Activated naive CD8-positive, alpha-beta T cell (primary cell): ENCODE measurements at regions not wholly inside any gene's neighbourhood (a gene's known extent, or its start where the extent isn't known, plus 50 kb on each side); places are given as distances from the start of the nearest gene placed in this dataset.
"Not testable (repeated sequence)": the region's sequence is repeated elsewhere in the genome, so short reads cannot be mapped to it uniquely, and the experiment has no call there.

Experiments used
- H3K27ac Mint-ChIP-seq: one replicate; pipeline ENCODE4 v1.8.0; 2021; ENCODE audit warnings: mixed read lengths
- H3K27me3 Mint-ChIP-seq: one replicate; pipeline ENCODE4 v1.8.0; 2021; ENCODE audit warnings: mixed read lengths
- H3K36me3 Mint-ChIP-seq: one replicate; pipeline ENCODE4 v1.8.0; 2021; ENCODE audit warnings: mixed read lengths
- H3K4me1 Mint-ChIP-seq: one replicate; pipeline ENCODE4 v1.8.0; 2021; ENCODE audit warnings: low read depth, mixed read lengths
- H3K4me3 Mint-ChIP-seq: one replicate; pipeline ENCODE4 v1.8.0; 2021; ENCODE audit warnings: mild to moderate bottlenecking, mixed read lengths
- H3K9me3 Mint-ChIP-seq: one replicate; pipeline ENCODE4 v1.8.0; 2021; ENCODE audit warnings: low read depth, mixed read lengths

DNA sequence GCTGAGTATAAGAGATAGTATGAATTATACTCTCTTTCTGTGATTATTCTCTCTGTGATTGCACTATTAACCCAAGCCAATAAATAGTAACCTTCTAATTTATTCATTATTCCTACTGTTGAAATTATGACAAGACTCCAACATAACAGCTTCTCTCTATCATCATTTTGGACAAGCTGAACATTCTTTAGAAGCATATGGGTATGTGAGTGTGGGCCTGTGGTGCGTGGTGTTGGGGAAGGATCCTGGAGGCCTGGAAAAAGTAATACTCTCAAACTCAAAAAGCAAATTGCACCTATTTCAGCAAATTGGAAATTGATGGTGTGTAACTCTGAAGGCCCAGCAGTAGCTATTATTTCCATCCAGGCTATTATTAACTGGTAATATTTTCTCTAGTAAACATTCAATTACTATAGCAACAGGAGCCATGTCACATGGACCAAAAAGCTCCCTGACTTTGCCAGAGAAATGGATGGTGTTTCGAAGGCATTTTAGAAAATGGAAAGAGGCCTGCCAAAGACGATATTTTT lies 502.8 kb downstream of the LTN1 start:
- no peaks in the 10 kb centered on the region for H3K36me3 Mint-ChIP-seq
- H3K4me3 Mint-ChIP-seq = no peak overlapping the region
- H3K4me1 Mint-ChIP-seq = no peaks in the 10 kb centered on the region
- H3K9me3 Mint-ChIP-seq = no peaks in the 10 kb centered on the region
- H3K27me3 Mint-ChIP-seq = peaks cover 5% of the 10 kb centered on the region
- H3K27ac Mint-ChIP-seq = no peak overlapping the region

- Mint-ChIP-seq H3K36me3 (no peaks in the 10 kb centered on the region), H3K4me1 (no peaks in the 10 kb centered on the region), H3K27ac (no peak overlapping the region), H3K4me3 (no peak overlapping the region), H3K9me3 (no peaks in the 10 kb centered on the region), H3K27me3 (peaks cover 5% of the 10 kb centered on the region)
These were observed 503.5 kb downstream of the LTN1 start for GRCh38 chr21:28489162-28489561.

DNA sequence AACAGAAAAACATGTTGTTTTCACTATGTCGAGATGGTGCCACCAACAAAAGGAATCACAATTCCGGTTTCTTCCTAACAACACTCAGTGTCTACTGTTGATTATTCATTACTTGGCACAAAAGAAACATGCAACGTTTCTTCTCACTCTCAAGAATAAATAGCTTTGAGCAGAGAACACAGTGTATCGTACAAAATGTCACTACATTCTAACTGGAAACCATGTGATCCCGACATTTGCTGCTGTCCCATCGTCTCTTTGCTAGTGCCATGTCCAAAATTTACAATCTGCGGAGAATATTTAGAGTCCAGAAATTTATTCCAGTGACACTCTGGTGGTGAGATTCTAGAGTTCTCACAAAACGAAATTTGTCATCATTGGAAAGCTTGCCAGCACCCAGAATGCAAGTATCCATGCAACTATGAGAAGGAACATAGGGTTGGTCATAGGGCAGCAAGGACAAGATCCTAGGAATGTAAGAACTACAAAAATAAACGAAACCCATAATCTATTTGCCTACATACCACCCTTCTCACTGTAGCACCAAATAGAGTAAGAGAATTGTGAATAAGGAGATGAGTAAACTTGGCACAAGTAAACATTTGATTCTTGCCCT lies 505.1 kb downstream of the LTN1 start:
- no peak overlapping the region for H3K27ac Mint-ChIP-seq
- no peaks in the 10 kb centered on the region for H3K4me1 Mint-ChIP-seq
- H3K36me3 Mint-ChIP-seq = no peaks in the 10 kb centered on the region
- no peaks in the 10 kb centered on the region for H3K9me3 Mint-ChIP-seq
- no peak overlapping the region for H3K4me3 Mint-ChIP-seq
- H3K27me3 Mint-ChIP-seq = peaks cover 5% of the 10 kb centered on the region

DNA sequence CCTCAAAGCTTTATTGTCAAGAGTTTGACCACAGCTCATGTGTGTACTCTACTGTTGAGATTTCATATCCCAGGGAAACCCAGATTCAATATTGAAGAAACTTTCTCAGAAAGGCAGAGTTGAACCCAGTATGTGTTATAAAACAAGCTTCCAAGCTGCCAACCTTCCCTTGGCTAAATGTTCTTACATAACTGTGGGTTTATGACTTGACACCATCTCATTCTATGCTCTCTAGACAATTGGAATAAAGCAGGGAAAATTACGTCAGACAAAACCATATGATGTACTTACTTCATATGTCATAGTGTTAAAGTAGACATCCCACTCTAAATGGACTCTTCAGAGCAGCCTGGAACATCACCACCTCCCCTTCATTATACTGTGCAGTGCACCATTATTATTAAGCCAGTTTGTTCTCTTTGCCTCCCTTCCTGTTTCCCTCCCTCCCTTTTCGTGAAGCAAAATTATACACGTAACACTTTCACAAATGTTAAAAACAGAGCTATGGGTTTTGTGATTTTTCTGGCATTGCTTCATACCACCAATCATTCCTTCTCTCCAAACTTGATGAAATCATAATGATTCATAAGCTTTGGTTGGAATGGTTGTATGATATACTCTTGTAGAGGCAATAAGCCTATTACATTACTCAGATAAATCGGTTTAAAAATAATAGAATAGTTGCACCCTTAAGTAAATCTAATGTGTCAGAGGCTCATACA lies 507.2 kb downstream of the LTN1 start:
- Mint-ChIP-seq H3K4me1 (no peaks in the 10 kb centered on the region), H3K9me3 (no peaks in the 10 kb centered on the region), H3K27me3 (no peaks in the 10 kb centered on the region), H3K36me3 (no peaks in the 10 kb centered on the region), H3K27ac (no peak overlapping the region), H3K4me3 (no peak overlapping the region)

DNA sequence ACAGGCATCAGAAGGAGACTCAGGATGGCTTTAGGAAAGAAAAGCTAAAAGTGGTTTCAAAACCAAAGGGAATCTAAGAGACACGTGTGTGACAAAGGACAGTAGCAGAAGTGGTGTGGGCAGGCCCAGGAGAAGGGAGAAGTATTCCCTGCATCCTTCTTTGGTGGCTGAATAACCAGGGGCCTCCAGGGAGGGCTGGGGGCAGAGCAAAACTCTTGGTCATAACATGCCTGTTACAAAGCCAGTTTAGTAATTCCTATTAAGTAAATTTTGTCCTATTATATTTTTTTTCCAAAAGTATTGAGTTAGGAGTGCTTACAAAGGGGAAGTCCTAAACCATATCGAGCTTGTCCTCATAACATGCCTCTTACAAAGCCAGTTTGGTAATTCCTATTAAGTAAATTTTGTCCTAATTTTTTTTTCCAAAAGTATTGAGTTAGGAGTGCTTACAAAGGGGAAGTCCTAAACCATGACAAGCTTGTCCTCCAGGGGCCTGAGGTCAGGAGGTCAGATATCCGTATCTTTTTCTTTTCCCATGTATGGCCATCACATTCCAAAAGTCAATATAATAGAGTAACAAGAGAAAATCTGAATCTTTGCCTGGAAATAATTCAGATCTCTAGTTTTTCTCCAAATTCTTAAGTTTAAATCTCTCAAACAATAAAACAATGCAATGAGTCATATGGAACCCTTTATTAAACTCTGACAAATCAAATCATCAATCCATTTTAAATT lies 509.2 kb downstream of the LTN1 start:
- H3K4me3 Mint-ChIP-seq = no peak overlapping the region
- H3K9me3 Mint-ChIP-seq = no peaks in the 10 kb centered on the region
- H3K4me1 Mint-ChIP-seq = no peaks in the 10 kb centered on the region
- peaks cover 1% of the 10 kb centered on the region for H3K27me3 Mint-ChIP-seq
- H3K27ac Mint-ChIP-seq = no peak overlapping the region
- H3K36me3 Mint-ChIP-seq = no peaks in the 10 kb centered on the region

DNA sequence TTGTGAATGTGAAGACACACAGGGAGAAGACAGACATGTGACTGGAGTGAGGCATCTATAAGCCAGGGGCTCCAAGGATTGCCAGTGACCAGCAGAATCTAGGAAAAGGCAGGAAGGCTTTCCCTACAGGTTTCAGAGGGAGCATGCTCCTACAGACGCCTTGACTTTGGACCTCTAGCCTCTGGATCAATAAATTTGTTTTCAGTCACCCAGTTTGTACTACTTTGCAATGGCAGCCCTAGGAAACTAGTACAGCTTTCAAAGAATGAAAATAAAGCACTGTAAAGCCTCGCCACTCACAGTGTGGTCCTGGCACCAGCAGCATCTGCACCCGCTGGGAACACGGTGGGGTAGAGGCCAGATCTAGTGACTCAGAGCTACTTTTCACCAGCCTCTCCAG lies 510.0 kb downstream of the LTN1 start:
- no peaks in the 10 kb centered on the region for H3K4me1 Mint-ChIP-seq
- H3K36me3 Mint-ChIP-seq = no peaks in the 10 kb centered on the region
- H3K27me3 Mint-ChIP-seq = peaks cover 1% of the 10 kb centered on the region
- H3K4me3 Mint-ChIP-seq = no peak overlapping the region
- H3K27ac Mint-ChIP-seq = no peak overlapping the region
- H3K9me3 Mint-ChIP-seq = no peaks in the 10 kb centered on the region

- Mint-ChIP-seq H3K27me3 (peaks cover 1% of the 10 kb centered on the region), H3K27ac (no peak overlapping the region), H3K4me1 (no peaks in the 10 kb centered on the region), H3K4me3 (no peak overlapping the region), H3K9me3 (no peaks in the 10 kb centered on the region), H3K36me3 (no peaks in the 10 kb centered on the region)
These were observed 512.2 kb downstream of the LTN1 start for GRCh38 chr21:28480470-28480869.

DNA sequence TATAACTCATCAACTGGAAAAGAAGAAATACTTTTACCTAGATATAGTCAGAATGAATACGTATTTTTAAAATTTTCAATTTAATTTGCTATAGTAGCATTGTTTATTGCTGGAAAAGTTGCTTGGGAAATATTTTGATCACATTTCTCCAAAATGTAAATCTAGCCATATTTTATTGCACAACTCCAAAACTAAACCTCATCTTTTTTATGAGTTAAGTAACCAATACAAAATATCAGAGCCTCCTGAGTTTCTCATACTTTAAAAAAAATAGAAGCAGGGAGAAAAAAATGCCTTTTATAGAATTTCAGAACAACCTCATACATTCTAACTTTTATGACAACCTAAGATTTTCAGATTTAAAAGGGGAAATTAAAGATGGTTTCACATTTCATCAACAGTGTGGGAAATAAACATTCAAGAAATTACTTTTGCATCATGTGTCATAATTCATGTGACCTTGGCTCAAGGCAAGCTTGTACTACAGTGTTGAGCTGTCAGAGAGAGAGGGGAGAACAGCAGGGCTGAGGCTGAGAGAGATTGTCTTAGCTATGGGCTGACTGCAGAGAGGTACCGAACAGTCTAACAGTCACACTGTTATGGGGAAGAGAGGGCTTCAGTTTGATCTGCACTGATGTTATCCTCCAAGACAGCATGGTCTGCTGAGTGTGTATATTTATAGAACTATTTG lies 519.0 kb downstream of the LTN1 start:
- no peak overlapping the region for H3K27ac Mint-ChIP-seq
- H3K4me1 Mint-ChIP-seq = no peaks in the 10 kb centered on the region
- H3K4me3 Mint-ChIP-seq = no peak overlapping the region
- H3K9me3 Mint-ChIP-seq = no peaks in the 10 kb centered on the region
- no peaks in the 10 kb centered on the region for H3K36me3 Mint-ChIP-seq
- peaks cover 5% of the 10 kb centered on the region for H3K27me3 Mint-ChIP-seq

DNA sequence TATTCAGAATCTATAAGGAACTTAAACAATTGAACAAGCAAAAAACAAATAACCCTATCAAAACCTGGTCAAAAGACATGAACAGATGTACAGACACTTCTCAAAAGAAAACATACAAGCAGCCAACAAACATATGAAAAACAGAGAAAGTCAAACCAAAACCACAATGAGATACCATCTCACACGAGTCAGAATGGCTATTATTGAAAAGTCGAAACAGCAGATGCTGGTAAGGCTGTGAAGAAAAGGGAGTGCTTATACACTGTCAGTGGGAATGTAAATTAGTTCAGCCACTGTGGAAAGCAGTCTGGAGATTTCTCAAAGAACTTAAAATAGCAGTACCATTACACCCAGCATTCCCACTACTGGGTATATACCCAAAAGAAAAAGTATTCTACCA lies 520.1 kb downstream of the LTN1 start:
- H3K4me1 Mint-ChIP-seq, H3K36me3 Mint-ChIP-seq, H3K4me3 Mint-ChIP-seq, H3K27me3 Mint-ChIP-seq, H3K9me3 Mint-ChIP-seq, H3K27ac Mint-ChIP-seq: not testable (repeated sequence)

DNA sequence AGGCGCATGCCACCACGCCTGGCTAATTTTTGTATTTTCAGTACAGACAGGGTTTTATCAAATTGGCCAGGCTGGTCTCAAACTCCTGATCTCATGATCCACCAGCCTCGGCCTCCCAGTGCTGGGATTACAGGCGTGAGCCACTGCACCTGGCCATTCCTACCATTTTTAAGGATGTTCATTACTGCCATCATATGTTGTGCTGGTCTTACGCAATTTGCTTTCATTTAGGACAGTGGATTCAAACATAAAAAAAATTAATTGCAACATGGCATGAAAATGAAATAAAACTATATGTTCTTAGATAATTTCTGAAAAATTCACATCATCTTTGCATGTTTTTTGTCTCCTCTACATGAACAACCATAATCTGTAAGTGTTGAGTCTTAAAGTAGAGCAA lies 527.7 kb downstream of the LTN1 start:
- Mint-ChIP-seq H3K27me3 (peaks cover 6% of the 10 kb centered on the region), H3K4me1 (no peaks in the 10 kb centered on the region), H3K4me3 (no peak overlapping the region), H3K9me3 (no peaks in the 10 kb centered on the region), H3K36me3 (no peaks in the 10 kb centered on the region), H3K27ac (no peak overlapping the region)

- Mint-ChIP-seq H3K9me3 (no peaks in the 10 kb centered on the region), H3K36me3 (no peaks in the 10 kb centered on the region), H3K4me1 (no peaks in the 10 kb centered on the region), H3K27ac (no peak overlapping the region), H3K4me3 (no peak overlapping the region), H3K27me3 (peaks cover 6% of the 10 kb centered on the region)
These were observed 528.6 kb downstream of the LTN1 start for GRCh38 chr21:28464095-28464494.

- Mint-ChIP-seq H3K27me3 (peaks cover 3% of the 10 kb centered on the region), H3K27ac (no peak overlapping the region), H3K4me3 (no peak overlapping the region), H3K4me1 (no peaks in the 10 kb centered on the region), H3K9me3 (no peaks in the 10 kb centered on the region), H3K36me3 (no peaks in the 10 kb centered on the region)
These were observed 533.5 kb downstream of the LTN1 start for GRCh38 chr21:28459193-28459592.

- H3K36me3 Mint-ChIP-seq = no peaks in the 10 kb centered on the region
- peaks cover 2% of the 10 kb centered on the region for H3K27me3 Mint-ChIP-seq
These were observed 534.2 kb downstream of the LTN1 start for GRCh38 chr21:28458446-28458845.

DNA sequence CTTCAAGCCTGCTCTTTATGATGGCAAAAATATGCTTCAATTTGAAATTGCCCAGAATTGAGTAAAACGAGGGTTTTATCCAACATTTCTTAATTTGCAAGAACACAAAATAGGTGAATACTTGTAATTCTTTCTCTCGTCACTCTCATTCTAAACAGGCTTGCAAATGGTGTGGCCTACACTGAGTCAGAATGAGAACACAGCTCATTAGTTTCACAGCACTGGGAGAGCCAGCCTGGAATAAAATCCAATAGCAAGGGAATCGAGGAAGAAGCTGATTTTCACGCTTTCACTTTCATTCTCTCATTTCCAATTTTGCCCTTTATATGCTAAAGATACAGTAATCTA lies 537.5 kb downstream of the LTN1 start:
- no peak overlapping the region for H3K27ac Mint-ChIP-seq
- no peaks in the 10 kb centered on the region for H3K36me3 Mint-ChIP-seq
- H3K9me3 Mint-ChIP-seq = no peaks in the 10 kb centered on the region
- H3K27me3 Mint-ChIP-seq = peaks cover 2% of the 10 kb centered on the region
- no peak overlapping the region for H3K4me3 Mint-ChIP-seq
- H3K4me1 Mint-ChIP-seq = no peaks in the 10 kb centered on the region

More at GRCh38 chr21:28458446-28458845, 534.2 kb downstream of the LTN1 start:
- Mint-ChIP-seq H3K27ac (no peak overlapping the region), H3K4me3 (no peak overlapping the region), H3K9me3 (no peaks in the 10 kb centered on the region), H3K4me1 (no peaks in the 10 kb centered on the region)
